ENCODE measurements at regions not wholly inside any gene's neighbourhood (a gene's known extent, or its start where the extent isn't known, plus 50 kb on each side); places are given as distances from the start of the nearest gene placed in this dataset.

GRCh38 chr3:124422805-124423204, 307.4 kb upstream of the UMPS start:
- no peaks in the 10 kb centered on the region for H3K27me3 ChIP-seq (ENCODE audit: control insufficient read depth in 1 of 2, insufficient read depth in 2 of 2, low read length in 2 of 2)
- WGBS, 2 donors, result 89 to 94% methylated on average over 4 of the region's 4 CpGs
- H3K4me1 ChIP-seq (ENCODE audit: control insufficient read depth in 2 of 2, insufficient read depth in 2 of 2, low read length in 1 of 2), result no peaks in the 10 kb centered on the region
- H3K4me3 ChIP-seq (ENCODE audit: low read depth in 1 of 2, low read length in 2 of 2), result no peak overlapping the region
- no peaks in the 10 kb centered on the region for H3K36me3 ChIP-seq (ENCODE audit: control insufficient read depth in 2 of 2, insufficient read depth in 2 of 2, low read length in 1 of 2)
- no peak overlapping the region for H3K27ac ChIP-seq (ENCODE audit: low read depth in 2 of 2, low read length in 1 of 2)
- H3K9me3 ChIP-seq (ENCODE audit: control insufficient read depth in 2 of 2, insufficient read depth in 1 of 2, low read depth in 1 of 2, low read length in 1 of 2), result no peaks in the 10 kb centered on the region

DNA sequence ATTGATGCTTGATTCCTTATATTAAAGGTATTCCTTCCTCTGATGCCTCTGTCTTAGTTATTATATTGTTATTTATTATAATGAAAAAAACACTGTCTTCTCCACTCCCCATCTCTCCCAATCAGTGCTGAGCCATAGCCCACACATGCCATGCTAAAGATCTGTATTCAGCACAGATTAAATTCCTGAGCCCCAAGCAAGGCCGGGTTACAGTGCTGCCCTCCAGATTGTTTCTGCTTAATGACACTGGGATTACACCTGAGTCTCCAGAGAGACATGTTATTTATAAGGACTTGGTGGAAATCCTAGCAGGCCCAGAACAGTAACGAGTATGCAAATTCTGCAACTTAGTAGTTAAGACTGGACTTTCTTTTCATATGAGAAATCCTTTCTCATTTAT, 305.9 kb upstream of the UMPS start:
- H3K4me1 ChIP-seq (ENCODE audit: control insufficient read depth in 2 of 2, insufficient read depth in 2 of 2, low read length in 1 of 2), result no peaks in the 10 kb centered on the region
- no peaks in the 10 kb centered on the region for H3K36me3 ChIP-seq (ENCODE audit: control insufficient read depth in 2 of 2, insufficient read depth in 2 of 2, low read length in 1 of 2)
- no peaks in the 10 kb centered on the region for H3K27me3 ChIP-seq (ENCODE audit: control insufficient read depth in 1 of 2, insufficient read depth in 2 of 2, low read length in 2 of 2)
- no peak overlapping the region for H3K4me3 ChIP-seq (ENCODE audit: low read depth in 1 of 2, low read length in 2 of 2)
- no peaks in the 10 kb centered on the region for H3K9me3 ChIP-seq (ENCODE audit: control insufficient read depth in 2 of 2, insufficient read depth in 1 of 2, low read depth in 1 of 2, low read length in 1 of 2)
- WGBS, 2 donors, result 77 to 81% methylated on average over 2 of the region's 2 CpGs
- no peak overlapping the region for H3K27ac ChIP-seq (ENCODE audit: low read depth in 2 of 2, low read length in 1 of 2)

DNA sequence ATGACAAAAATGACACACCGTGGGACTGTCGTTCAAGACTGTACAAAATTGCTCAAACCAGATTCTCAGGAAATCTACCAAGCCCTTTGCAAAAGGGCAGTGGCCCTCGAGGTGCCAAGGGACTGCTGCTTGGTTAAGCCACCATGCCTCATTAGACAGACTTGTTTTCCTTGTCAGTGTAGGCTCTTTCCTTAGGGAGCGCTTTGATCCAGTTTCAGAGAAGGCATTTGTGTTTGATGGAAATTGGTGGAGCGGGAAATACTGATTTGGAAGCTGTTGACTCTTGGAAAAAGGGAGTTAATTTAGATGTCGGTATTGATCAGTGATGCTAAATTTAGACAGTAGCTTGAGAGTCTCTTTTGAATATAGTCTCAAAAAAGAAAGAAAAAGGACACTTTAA, 304.3 kb upstream of the UMPS start:
- H3K4me3 ChIP-seq (ENCODE audit: low read depth in 1 of 2, low read length in 2 of 2), result no peak overlapping the region
- no peaks in the 10 kb centered on the region for H3K36me3 ChIP-seq (ENCODE audit: control insufficient read depth in 2 of 2, insufficient read depth in 2 of 2, low read length in 1 of 2)
- H3K9me3 ChIP-seq (ENCODE audit: control insufficient read depth in 2 of 2, insufficient read depth in 1 of 2, low read depth in 1 of 2, low read length in 1 of 2), result no peaks in the 10 kb centered on the region
- H3K27me3 ChIP-seq (ENCODE audit: control insufficient read depth in 1 of 2, insufficient read depth in 2 of 2, low read length in 2 of 2), result no peaks in the 10 kb centered on the region
- no peaks in the 10 kb centered on the region for H3K4me1 ChIP-seq (ENCODE audit: control insufficient read depth in 2 of 2, insufficient read depth in 2 of 2, low read length in 1 of 2)
- no peak overlapping the region for H3K27ac ChIP-seq (ENCODE audit: low read depth in 2 of 2, low read length in 1 of 2)
- 87 to 89% methylated on average over 6 of the region's 6 CpGs for WGBS, 2 donors

DNA sequence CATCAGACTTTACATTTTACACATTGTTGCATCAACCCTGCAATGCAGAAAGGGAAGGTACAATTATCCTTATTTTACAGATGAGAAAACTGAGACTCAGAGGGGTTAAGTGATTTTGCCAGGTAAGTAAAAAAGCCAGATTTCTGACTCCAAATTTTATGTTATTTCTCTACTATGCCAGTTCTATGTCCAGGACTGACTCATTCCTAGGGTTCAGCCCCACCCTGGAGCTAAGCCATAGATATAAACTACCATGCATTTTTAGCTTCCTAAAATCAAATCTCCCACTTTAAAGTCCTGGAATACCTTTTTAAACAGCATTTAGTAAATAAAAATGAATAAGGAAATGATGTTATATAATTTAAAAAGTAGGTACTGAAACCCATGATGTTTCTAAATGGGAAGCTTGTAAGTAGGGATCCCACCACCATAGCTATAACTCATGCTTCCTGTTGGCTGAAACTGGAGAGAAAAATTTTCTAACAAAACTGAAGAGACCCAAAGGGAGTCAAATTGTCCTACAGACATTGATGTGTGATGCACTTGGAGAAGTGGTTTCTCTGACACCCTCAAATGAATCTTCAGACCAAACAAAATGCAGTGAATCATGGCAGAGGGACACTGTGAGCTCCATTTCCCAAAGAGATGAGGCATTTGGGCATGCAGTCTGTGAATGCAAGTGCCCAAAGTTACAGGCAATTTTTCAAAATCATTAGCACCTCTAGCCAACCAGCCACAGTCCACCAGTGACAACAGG, 301.7 kb upstream of the UMPS start:
- no peaks in the 10 kb centered on the region for H3K27me3 ChIP-seq (ENCODE audit: control insufficient read depth in 1 of 2, insufficient read depth in 2 of 2, low read length in 2 of 2)
- no peak overlapping the region for H3K4me3 ChIP-seq (ENCODE audit: low read depth in 1 of 2, low read length in 2 of 2)

GRCh38 chr3:124429129-124429815, 301.0 kb upstream of the UMPS start:
- Histone ChIP-seq H3K27me3 (ENCODE audit: control insufficient read depth in 1 of 2, insufficient read depth in 2 of 2, low read length in 2 of 2) (no peaks in the 10 kb centered on the region), H3K36me3 (ENCODE audit: control insufficient read depth in 2 of 2, insufficient read depth in 2 of 2, low read length in 1 of 2) (no peaks in the 10 kb centered on the region), H3K4me3 (ENCODE audit: low read depth in 1 of 2, low read length in 2 of 2) (no peak overlapping the region), H3K4me1 (ENCODE audit: control insufficient read depth in 2 of 2, insufficient read depth in 2 of 2, low read length in 1 of 2) (no peaks in the 10 kb centered on the region), H3K9me3 (ENCODE audit: control insufficient read depth in 2 of 2, insufficient read depth in 1 of 2, low read depth in 1 of 2, low read length in 1 of 2) (no peaks in the 10 kb centered on the region), H3K27ac (ENCODE audit: low read depth in 2 of 2, low read length in 1 of 2) (no peak overlapping the region)
- WGBS, 2 donors, result 47 to 51% methylated on average over 3 of the region's 3 CpGs

More for the DNA sequence above, 301.7 kb upstream of the UMPS start:
- H3K36me3 ChIP-seq (ENCODE audit: control insufficient read depth in 2 of 2, insufficient read depth in 2 of 2, low read length in 1 of 2), result no peaks in the 10 kb centered on the region
- H3K27ac ChIP-seq (ENCODE audit: low read depth in 2 of 2, low read length in 1 of 2), result no peak overlapping the region
- no peaks in the 10 kb centered on the region for H3K4me1 ChIP-seq (ENCODE audit: control insufficient read depth in 2 of 2, insufficient read depth in 2 of 2, low read length in 1 of 2)
- H3K9me3 ChIP-seq (ENCODE audit: control insufficient read depth in 2 of 2, insufficient read depth in 1 of 2, low read depth in 1 of 2, low read length in 1 of 2), result no peaks in the 10 kb centered on the region

DNA sequence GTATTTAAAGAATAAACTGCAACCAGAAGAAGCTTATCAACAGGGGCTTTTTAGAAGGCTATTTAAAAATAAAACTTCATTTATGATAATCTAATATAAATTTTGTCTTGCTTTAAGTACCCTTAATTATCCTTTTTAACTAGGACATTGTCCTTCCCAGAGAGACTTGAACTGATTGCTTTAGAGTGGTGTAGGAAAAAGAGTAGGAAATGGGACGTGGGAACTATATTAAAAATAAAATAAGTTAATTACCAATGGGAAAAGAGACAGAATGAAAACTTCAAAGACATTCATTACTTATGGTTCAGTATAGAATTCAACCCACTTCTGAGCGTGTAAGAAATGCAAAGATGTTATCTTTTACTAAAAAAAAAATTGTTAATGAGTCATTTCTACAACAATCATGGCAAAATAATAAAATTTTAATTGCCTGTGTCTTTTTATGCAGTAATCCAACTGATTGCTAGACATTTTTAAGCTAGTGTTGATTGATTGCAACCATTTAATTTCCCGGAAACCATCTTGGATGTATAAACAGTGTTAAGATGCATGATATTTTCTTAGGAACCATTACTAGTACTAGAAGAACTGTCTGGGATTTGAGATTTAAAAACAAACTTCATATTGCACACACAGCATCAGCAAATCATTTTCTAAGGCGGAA, 298.8 kb upstream of the UMPS start:
- no peak overlapping the region for H3K27ac ChIP-seq (ENCODE audit: low read depth in 2 of 2, low read length in 1 of 2)
- no peaks in the 10 kb centered on the region for H3K36me3 ChIP-seq (ENCODE audit: control insufficient read depth in 2 of 2, insufficient read depth in 2 of 2, low read length in 1 of 2)
- no peak overlapping the region for H3K4me3 ChIP-seq (ENCODE audit: low read depth in 1 of 2, low read length in 2 of 2)
- no peaks in the 10 kb centered on the region for H3K4me1 ChIP-seq (ENCODE audit: control insufficient read depth in 2 of 2, insufficient read depth in 2 of 2, low read length in 1 of 2)
- H3K27me3 ChIP-seq (ENCODE audit: control insufficient read depth in 1 of 2, insufficient read depth in 2 of 2, low read length in 2 of 2), result no peaks in the 10 kb centered on the region
- no peaks in the 10 kb centered on the region for H3K9me3 ChIP-seq (ENCODE audit: control insufficient read depth in 2 of 2, insufficient read depth in 1 of 2, low read depth in 1 of 2, low read length in 1 of 2)
- 81 to 85% methylated on average over 4 of the region's 4 CpGs for WGBS, 2 donors

DNA sequence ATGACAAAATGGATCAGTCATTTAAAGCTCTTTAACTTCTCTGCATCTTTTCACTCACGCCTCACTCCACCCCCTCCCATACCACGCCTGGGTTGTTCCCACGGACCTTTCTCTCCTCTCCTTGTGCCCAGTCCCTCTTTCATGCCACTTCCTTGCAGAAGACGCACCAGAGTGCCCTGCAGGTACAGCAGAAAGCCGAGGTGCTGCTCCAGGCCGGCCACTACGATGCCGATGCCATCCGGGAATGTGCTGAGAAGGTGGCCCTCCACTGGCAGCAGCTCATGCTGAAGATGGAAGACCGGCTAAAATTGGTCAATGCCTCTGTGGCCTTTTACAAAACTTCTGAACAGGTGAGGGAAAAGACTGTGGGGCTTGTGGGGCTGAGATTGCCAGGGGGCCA, 296.1 kb upstream of the UMPS start:
- Histone ChIP-seq H3K4me1 (ENCODE audit: control insufficient read depth in 2 of 2, insufficient read depth in 2 of 2, low read length in 1 of 2) (no peaks in the 10 kb centered on the region), H3K36me3 (ENCODE audit: control insufficient read depth in 2 of 2, insufficient read depth in 2 of 2, low read length in 1 of 2) (no peaks in the 10 kb centered on the region), H3K27me3 (ENCODE audit: control insufficient read depth in 1 of 2, insufficient read depth in 2 of 2, low read length in 2 of 2) (no peaks in the 10 kb centered on the region), H3K27ac (ENCODE audit: low read depth in 2 of 2, low read length in 1 of 2) (no peak overlapping the region), H3K4me3 (ENCODE audit: low read depth in 1 of 2, low read length in 2 of 2) (no peak overlapping the region), H3K9me3 (ENCODE audit: control insufficient read depth in 2 of 2, insufficient read depth in 1 of 2, low read depth in 1 of 2, low read length in 1 of 2) (no peaks in the 10 kb centered on the region)
- 94 to 95% methylated on average over 10 of the region's 10 CpGs for WGBS, 2 donors

GRCh38 chr3:124435467-124435866, 294.8 kb upstream of the UMPS start:
- Histone ChIP-seq H3K27me3 (ENCODE audit: control insufficient read depth in 1 of 2, insufficient read depth in 2 of 2, low read length in 2 of 2) (no peaks in the 10 kb centered on the region), H3K27ac (ENCODE audit: low read depth in 2 of 2, low read length in 1 of 2) (no peak overlapping the region), H3K9me3 (ENCODE audit: control insufficient read depth in 2 of 2, insufficient read depth in 1 of 2, low read depth in 1 of 2, low read length in 1 of 2) (no peaks in the 10 kb centered on the region), H3K36me3 (ENCODE audit: control insufficient read depth in 2 of 2, insufficient read depth in 2 of 2, low read length in 1 of 2) (no peaks in the 10 kb centered on the region), H3K4me3 (ENCODE audit: low read depth in 1 of 2, low read length in 2 of 2) (no peak overlapping the region), H3K4me1 (ENCODE audit: control insufficient read depth in 2 of 2, insufficient read depth in 2 of 2, low read length in 1 of 2) (no peaks in the 10 kb centered on the region)
- WGBS, 2 donors, result 98 to 100% methylated on average over 2 of the region's 2 CpGs

DNA sequence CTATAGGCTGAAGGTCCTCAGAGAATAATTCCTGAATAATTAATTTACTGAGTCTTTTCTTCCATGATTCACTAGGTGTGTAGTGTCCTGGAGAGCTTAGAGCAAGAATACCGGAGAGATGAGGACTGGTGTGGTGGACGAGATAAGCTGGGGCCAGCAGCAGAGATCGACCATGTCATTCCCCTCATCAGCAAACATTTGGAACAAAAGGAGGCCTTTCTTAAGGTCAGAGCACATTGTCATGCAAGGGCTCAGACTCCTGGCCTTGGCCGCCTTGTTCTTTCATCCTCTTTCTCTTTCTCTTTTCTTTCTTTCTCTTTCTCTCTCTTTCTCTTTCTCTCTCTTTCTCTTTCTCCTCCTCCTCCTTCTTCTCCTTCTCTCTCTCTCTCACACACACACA, 291.4 kb upstream of the UMPS start:
- Histone ChIP-seq H3K9me3 (ENCODE audit: control insufficient read depth in 2 of 2, insufficient read depth in 1 of 2, low read depth in 1 of 2, low read length in 1 of 2) (no peaks in the 10 kb centered on the region), H3K27ac (ENCODE audit: low read depth in 2 of 2, low read length in 1 of 2) (no peak overlapping the region), H3K4me1 (ENCODE audit: control insufficient read depth in 2 of 2, insufficient read depth in 2 of 2, low read length in 1 of 2) (no peaks in the 10 kb centered on the region), H3K4me3 (ENCODE audit: low read depth in 1 of 2, low read length in 2 of 2) (no peak overlapping the region), H3K27me3 (ENCODE audit: control insufficient read depth in 1 of 2, insufficient read depth in 2 of 2, low read length in 2 of 2) (no peaks in the 10 kb centered on the region), H3K36me3 (ENCODE audit: control insufficient read depth in 2 of 2, insufficient read depth in 2 of 2, low read length in 1 of 2) (no peaks in the 10 kb centered on the region)
- 81 to 82% methylated on average over 4 of the region's 4 CpGs for WGBS, 2 donors
